HG02970 (cell line): ENCODE measurements at regions not wholly inside any gene's neighbourhood (a gene's known extent, or its start where the extent isn't known, plus 50 kb on each side); places are given as distances from the start of the nearest gene placed in this dataset.

ENCODE experiments used
- ATAC-seq: cut with Tn5 transposase; IDR thresholded peaks from one replicate; pipeline ENCODE4 v1.9.1; 2021; ENCODE audit warnings: mild to moderate bottlenecking, moderate library complexity, moderate number of reproducible peaks; ENCODE audit not compliant: unreplicated experiment, low FRiP score

- no peak for ATAC-seq
Measured at GRCh38 chr10:105514106-105514505, 873.0 kb downstream of the SORCS3 start.

GRCh38 chr10:105509517-105509916, 868.4 kb downstream of the SORCS3 start:
- no peak for ATAC-seq

- no peak for ATAC-seq
Measured at GRCh38 chr10:105506262-105506661, 865.2 kb downstream of the SORCS3 start.

GRCh38 chr10:105503714-105504113, 862.6 kb downstream of the SORCS3 start:
- ATAC-seq: no peak

GRCh38 chr10:105502058-105502457, 861.0 kb downstream of the SORCS3 start:
- no peak for ATAC-seq

- no peak for ATAC-seq
Measured at GRCh38 chr10:105494944-105495343, 853.9 kb downstream of the SORCS3 start.

- no peak for ATAC-seq
Measured at GRCh38 chr10:105494303-105494702, 853.2 kb downstream of the SORCS3 start.

- no peak for ATAC-seq
Measured at GRCh38 chr10:105473170-105473569, 832.1 kb downstream of the SORCS3 start.

GRCh38 chr10:105468759-105469158, 827.7 kb downstream of the SORCS3 start:
- no peak for ATAC-seq

GRCh38 chr10:105466521-105466920, 825.4 kb downstream of the SORCS3 start:
- no peak for ATAC-seq

GRCh38 chr10:105434970-105435369, 793.9 kb downstream of the SORCS3 start:
- ATAC-seq: no peak

GRCh38 chr10:105413997-105414396, 772.9 kb downstream of the SORCS3 start:
- no peak for ATAC-seq

GRCh38 chr10:105409370-105409769, 768.3 kb downstream of the SORCS3 start:
- ATAC-seq: no peak

- ATAC-seq: no peak
Measured at GRCh38 chr10:105406488-105406887, 765.4 kb downstream of the SORCS3 start.

- no peak for ATAC-seq
Measured at GRCh38 chr10:105398202-105398601, 757.1 kb downstream of the SORCS3 start.

GRCh38 chr10:105391670-105392351, 750.7 kb downstream of the SORCS3 start:
- no peak for ATAC-seq

- ATAC-seq: no peak
Measured at GRCh38 chr10:105387971-105388370, 746.9 kb downstream of the SORCS3 start.

- ATAC-seq: no peak
Measured at GRCh38 chr10:105383978-105384377, 742.9 kb downstream of the SORCS3 start.

GRCh38 chr10:105370692-105371091, 729.6 kb downstream of the SORCS3 start:
- ATAC-seq: no peak

- ATAC-seq: no peak
Measured at GRCh38 chr10:105359708-105360107, 718.6 kb downstream of the SORCS3 start.

GRCh38 chr10:105358911-105359310, 717.8 kb downstream of the SORCS3 start:
- no peak for ATAC-seq

GRCh38 chr10:105356626-105357025, 715.5 kb downstream of the SORCS3 start:
- no peak for ATAC-seq

GRCh38 chr10:105354010-105354409, 712.9 kb downstream of the SORCS3 start:
- no peak for ATAC-seq
